ENCODE measurements at regions not wholly inside any gene's neighbourhood (a gene's known extent, or its start where the extent isn't known, plus 50 kb on each side); places are given as distances from the start of the nearest gene placed in this dataset.

GRCh38 chr15:24075420-24076089, 388.4 kb upstream of the NDN start:
- TF ChIP-seq CTCF (IDR thresholded peaks at IDR 0.05; ENCODE audit: low read depth, low read length) = no peak
- TF ChIP-seq EZH2phosphoT487 (IDR thresholded peaks at IDR 0.05; ENCODE audit: low read depth) = no peak
